ENCODE measurements at regions not wholly inside any gene's neighbourhood (a gene's known extent, or its start where the extent isn't known, plus 50 kb on each side); places are given as distances from the start of the nearest gene placed in this dataset.

DNA sequence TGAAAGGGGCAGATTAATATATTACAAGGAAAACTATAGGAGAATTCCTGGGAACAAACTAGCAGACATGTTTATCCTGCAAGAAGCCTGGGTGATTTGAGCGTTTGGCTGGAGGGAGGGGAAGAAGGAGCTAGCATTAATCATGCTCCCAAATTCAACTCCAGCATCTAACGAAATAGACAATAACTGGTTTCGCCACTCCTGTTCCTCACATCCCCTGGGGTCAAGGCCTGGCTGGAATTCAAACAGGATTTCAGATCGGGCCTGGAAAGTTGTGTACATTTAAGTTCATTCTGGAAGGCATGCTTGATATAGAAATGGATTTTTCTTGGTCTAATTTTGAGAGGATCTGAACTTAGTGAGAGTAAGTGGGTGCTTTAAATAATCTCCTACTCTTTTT is 126.1 kb upstream of the CTAGE1 start:
- WGBS (ENCODE audit: insufficient coverage, insufficient replicate concordance, low lambda C conversion rate, missing lambda C conversion rate), result 7% methylated on average over 4 of the region's 4 CpGs

DNA sequence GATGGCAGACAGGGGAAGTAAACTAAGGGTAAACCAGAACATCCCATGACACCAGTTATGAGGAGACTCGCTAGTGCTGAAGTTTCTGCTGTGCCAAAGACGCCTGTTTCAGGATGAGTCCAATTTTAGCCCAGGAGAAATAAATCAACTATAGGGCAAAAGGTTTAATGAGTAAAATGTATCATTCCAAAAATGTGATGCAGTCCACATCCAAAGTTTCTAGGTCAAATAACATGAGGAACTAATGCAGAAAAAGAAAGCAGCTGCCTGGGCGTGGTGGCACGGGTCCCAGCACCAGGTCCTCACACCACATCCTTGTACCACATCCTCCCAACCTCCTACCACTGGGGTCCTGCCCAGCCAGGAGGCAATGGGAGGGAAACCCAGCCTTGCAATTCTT is 126.9 kb upstream of the CTAGE1 start:
- no peak overlapping the region for H3K4me2 ChIP-seq (ENCODE audit: control insufficient read depth, insufficient read depth)
- intact Hi-C loops (cut with micrococcal nuclease; ENCODE audit: unreplicated experiment), result no loop called here
- H3K27me3 ChIP-seq (replicated peaks in 1 of 2; ENCODE audit: control insufficient read depth in 2 of 2, insufficient read depth in 2 of 2, low read length in 1 of 2), result no peaks in the 10 kb centered on the region
- ChIA-PET CTCF (no interaction called here), RAD21 (ENCODE audit: unreplicated experiment) (no interaction called here), SMC1A (ENCODE audit: uncharacterized antibody, unreplicated experiment) (interaction anchor here (0.7 kb wide), 1 partner anchor 81 kb away, joined by 3 read pairs; no protein-coding TSS in a partner anchor), POLR2A (no interaction called here)
- WGBS (ENCODE audit: insufficient coverage, insufficient replicate concordance, low lambda C conversion rate, missing lambda C conversion rate), result 26% methylated on average over 4 of the region's 4 CpGs
- in situ Hi-C loops (cut with MboI), result no loop called here
- no peaks in the 10 kb centered on the region for H4K20me1 ChIP-seq (ENCODE audit: control insufficient read depth, insufficient read depth)
- no peaks in the 10 kb centered on the region for H3K36me3 ChIP-seq (ENCODE audit: control insufficient read depth in 2 of 2, insufficient read depth in 2 of 2, low read length in 1 of 2)
- DNase-seq (ENCODE audit: low read depth, low spot score) (no peak), ATAC-seq (no peak), FAIRE-seq (no peak)
- no peak overlapping the region for H3K9ac ChIP-seq (ENCODE audit: control insufficient read depth, insufficient read depth, low read length)
- H3K4me1 ChIP-seq (ENCODE audit: control insufficient read depth, insufficient read depth, low read length), result no peaks in the 10 kb centered on the region
- H3K4me3 ChIP-seq, result no peak overlapping the region
- no peak for TF ChIP-seq MTA2 (IDR thresholded peaks at IDR 0.05; ENCODE audit: low read depth)
- TF ChIP-seq ZBED1 (IDR thresholded peaks at IDR 0.05; ENCODE audit: borderline replicate concordance), result no peak
- no peak for TF ChIP-seq SUPT20H (IDR thresholded peaks at IDR 0.05; ENCODE audit: borderline replicate concordance, control insufficient read depth, low read depth, low read length)
- no peak overlapping the region for H2AFZ ChIP-seq (ENCODE audit: control insufficient read depth, low read depth, low read length)
- BruUV-seq (replicated peaks), result no TSS peak
- H3K79me2 ChIP-seq (ENCODE audit: control insufficient read depth, insufficient read depth, low read length), result no peaks in the 10 kb centered on the region
- no peak overlapping the region for H3K27ac ChIP-seq (ENCODE audit: control insufficient read depth, insufficient read depth)
- H3K9me3 ChIP-seq (replicated peaks; ENCODE audit: control insufficient read depth, insufficient read depth, low read length), result no peaks in the 10 kb centered on the region

More for the DNA sequence above, 126.1 kb upstream of the CTAGE1 start:
- H3K27me3 ChIP-seq (replicated peaks in 1 of 2; ENCODE audit: control insufficient read depth in 2 of 2, insufficient read depth in 2 of 2, low read length in 1 of 2), result no peaks in the 10 kb centered on the region
- DNase-seq (ENCODE audit: low read depth, low spot score) (no peak), ATAC-seq (no peak), FAIRE-seq (no peak)
- no peak overlapping the region for H3K4me3 ChIP-seq
- no peak overlapping the region for H3K4me2 ChIP-seq (ENCODE audit: control insufficient read depth, insufficient read depth)
- no TSS peak for BruUV-seq (replicated peaks)
- no peaks in the 10 kb centered on the region for H3K4me1 ChIP-seq (ENCODE audit: control insufficient read depth, insufficient read depth, low read length)
- no peak overlapping the region for H3K9ac ChIP-seq (ENCODE audit: control insufficient read depth, insufficient read depth, low read length)
- no peaks in the 10 kb centered on the region for H3K79me2 ChIP-seq (ENCODE audit: control insufficient read depth, insufficient read depth, low read length)
- H3K36me3 ChIP-seq (ENCODE audit: control insufficient read depth in 2 of 2, insufficient read depth in 2 of 2, low read length in 1 of 2), result no peaks in the 10 kb centered on the region
- no peak for TF ChIP-seq PML (IDR thresholded peaks at IDR 0.05; ENCODE audit: low read length)
- TF ChIP-seq ZNF274 (IDR thresholded peaks at IDR 0.05; ENCODE audit: insufficient read depth, insufficient read length), result no peak
- no peak for TF ChIP-seq PAX8 (IDR thresholded peaks at IDR 0.05)
- TF ChIP-seq SMC3 (IDR thresholded peaks at IDR 0.05; ENCODE audit: borderline replicate concordance, low read length), result no peak
- TF ChIP-seq ZNF217 (IDR thresholded peaks at IDR 0.05), result no peak
- no peak for TF ChIP-seq WRNIP1 (IDR thresholded peaks at IDR 0.05; ENCODE audit: borderline replicate concordance, low read depth, low read length)
- ChIA-PET RAD21 (ENCODE audit: unreplicated experiment) (no interaction called here), CTCF (no interaction called here), SMC1A (ENCODE audit: uncharacterized antibody, unreplicated experiment) (interaction anchor here (0.7 kb wide), 1 partner anchor 747 kb away, joined by 3 read pairs; no protein-coding TSS in a partner anchor), POLR2A (no interaction called here)
- H3K9me3 ChIP-seq (replicated peaks; ENCODE audit: control insufficient read depth, insufficient read depth, low read length), result no peaks in the 10 kb centered on the region
- H2AFZ ChIP-seq (ENCODE audit: control insufficient read depth, low read depth, low read length), result no peak overlapping the region
- in situ Hi-C loops (cut with MboI), result no loop called here
- intact Hi-C loops (cut with micrococcal nuclease; ENCODE audit: unreplicated experiment), result no loop called here
- no peaks in the 10 kb centered on the region for H4K20me1 ChIP-seq (ENCODE audit: control insufficient read depth, insufficient read depth)
- no peak overlapping the region for H3K27ac ChIP-seq (ENCODE audit: control insufficient read depth, insufficient read depth)

All from GM12878 (cell line).